AML-193 (cell line): ENCODE measurements at regions not wholly inside any gene's neighbourhood (a gene's known extent, or its start where the extent isn't known, plus 50 kb on each side); places are given as distances from the start of the nearest gene placed in this dataset.
"Not testable (repeated sequence)": the region's sequence is repeated elsewhere in the genome, so short reads cannot be mapped to it uniquely, and the experiment has no call there.

Experiments
- DNase-seq, 2 experiments: peaks; one replicate each; lab custom pipeline; 2025; lab: John Stamatoyannopoulos, UW

DNA sequence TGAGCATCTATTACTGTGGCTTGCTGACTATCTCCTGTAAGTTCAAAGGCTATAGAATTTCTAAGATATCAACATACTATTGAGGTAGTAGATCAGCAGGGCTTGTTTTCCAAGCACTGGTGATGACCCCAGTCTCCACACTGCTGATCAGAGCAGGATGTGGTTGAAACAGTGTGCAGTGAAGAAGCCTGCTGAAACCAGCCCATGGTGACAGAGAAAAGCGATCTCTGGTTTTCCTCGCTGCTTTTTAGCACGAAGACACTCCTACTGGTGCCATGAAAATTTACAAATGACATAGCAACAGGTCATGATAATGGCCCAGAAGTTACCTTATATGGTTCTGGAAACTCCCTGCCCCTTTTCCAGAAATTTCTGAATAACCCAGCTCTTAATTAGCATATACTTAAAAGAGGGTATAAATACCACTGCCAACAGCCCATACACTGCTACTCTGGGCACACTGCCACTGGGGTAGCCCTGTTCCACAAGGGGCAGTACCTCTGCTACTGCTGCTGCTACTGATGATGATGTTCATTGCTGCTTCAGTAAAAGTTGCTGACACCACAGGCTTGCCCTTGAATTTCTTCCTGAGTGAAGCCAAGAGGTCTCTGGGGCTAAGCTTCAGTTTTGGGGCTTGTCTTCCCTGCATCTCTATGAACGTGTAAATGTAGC, 1689.5 kb upstream of the PCDH10 start:
- no peak for DNase-seq

DNA sequence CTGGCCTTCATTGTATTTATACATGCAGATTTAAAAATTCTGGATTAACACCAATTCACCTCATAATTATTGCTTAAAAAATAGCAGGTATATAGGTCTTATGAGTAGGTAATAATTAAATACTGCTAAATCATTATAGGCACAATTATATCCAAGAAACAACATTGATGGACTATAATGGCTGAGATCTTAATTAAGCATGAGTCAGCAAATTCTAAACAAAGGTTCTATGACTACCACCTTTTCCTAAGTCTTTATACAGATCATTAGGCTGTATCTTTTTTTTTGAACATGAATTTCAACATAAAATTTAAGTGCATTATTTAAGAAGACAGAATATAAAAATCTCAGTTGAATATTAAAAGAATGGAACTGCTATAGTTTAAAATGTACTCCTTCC, 1678.7 kb upstream of the PCDH10 start:
- DNase-seq, result no peak

DNA sequence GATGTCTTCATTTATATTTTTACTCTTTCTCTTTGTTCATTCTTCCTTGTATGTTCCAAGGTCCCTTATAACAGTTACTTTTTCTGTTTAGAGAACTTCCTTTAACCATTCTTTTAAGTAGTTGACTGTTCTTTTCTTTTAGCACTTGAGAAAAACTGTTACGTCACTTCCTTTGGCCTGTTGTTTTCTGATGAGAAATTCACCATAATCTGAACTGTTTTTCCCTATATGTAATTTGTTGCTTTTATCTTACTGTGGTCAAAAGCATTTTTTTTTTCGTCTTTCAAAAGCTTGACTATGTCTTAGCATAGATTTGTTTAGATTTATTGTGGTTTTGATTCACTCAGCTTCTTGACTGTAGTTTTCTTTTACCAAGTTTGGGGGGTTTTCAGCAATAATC, 1660.3 kb upstream of the PCDH10 start:
- DNase-seq, result no peak

DNA sequence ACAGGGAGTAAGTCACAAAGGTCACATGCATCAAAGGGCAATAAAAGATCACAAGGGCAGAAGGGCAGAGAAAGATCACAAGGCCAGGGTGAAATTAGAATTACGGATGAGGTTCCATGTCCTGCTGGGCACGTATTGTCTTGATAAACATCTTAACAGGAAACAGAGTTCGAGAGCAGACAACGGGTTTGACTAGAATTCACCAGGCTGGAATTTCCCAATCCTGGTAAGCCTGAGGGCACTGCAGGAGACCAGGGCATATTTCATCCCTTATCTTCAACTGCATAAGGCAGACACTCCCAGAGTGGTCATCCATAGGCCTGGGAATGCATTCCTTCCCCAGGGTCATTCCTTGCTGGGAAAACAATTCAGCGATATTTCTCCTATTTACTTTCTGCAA, 1652.9 kb upstream of the PCDH10 start:
- not testable (repeated sequence) for DNase-seq

DNA sequence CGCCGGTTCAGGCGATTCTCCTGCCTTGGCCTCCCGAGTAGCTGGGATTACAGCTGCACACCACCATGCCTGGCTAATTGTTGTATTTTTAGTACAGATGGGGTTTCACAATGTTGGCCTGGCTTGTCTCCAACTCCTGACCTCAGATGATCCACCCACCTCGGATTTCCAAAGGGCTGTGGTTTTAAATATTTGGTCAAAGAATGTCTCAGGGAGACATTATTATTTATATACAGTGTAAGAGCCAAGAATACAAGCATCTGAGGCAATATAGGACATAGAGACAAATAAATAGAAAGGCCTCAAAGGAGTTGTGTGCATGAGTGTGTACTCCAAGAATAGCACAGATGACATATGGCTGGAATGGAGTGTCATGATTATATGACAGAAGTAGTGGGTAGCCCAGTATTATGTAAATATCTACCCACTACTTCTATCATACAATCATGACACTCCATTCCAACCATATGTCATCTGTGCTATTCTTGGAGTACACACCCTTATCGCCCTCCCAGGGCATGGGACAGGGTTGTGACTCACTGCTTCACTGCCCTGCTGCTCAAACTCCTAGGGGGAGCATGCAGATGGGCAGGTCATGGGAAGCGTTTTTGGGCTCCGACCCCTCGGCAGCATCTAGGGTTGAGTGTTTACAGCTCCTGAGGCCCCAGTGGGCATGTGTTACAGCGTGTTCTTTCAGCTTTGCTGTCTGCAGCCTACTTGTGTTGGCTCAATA, 1649.8 kb upstream of the PCDH10 start:
- DNase-seq, result peak in 1 of 2 experiments; percentile 1

DNA sequence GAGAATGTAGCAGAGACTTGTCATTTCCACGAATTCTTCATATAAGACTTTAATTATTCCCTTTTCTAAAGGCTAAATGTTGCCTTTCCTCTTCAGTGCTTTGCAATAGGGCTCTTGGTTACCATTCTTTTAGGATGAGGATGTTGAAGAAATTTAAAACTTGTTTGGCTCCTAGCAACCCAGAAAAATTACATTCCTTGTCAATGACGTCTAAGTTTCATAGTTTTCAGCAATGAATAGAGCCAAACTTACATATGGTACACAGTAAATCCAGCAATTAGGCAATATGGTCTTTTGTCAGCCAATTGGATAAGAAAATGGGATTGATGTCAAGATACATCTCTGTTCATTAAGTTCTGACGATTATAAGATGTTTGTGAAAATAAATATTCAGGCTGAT, 1639.6 kb upstream of the PCDH10 start:
- DNase-seq, result no peak

DNA sequence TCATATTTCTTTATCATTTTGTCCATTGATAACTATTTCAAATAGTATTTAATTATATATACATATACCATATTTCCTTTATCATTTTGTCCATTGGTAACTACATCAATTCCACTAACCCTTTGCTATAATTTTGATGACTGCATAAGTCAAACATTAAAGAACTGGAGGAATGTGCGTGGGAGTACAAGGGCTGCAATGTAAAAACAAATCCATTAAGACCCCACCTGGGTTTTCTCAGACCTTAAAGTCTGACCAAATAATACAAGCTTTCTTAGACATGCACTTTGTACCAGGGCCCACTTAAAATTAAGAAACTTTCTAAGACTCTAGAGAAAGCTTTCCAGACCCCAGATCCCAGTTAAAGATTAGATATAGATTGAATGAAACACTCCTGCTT, 1622.4 kb upstream of the PCDH10 start:
- DNase-seq, result no peak

DNA sequence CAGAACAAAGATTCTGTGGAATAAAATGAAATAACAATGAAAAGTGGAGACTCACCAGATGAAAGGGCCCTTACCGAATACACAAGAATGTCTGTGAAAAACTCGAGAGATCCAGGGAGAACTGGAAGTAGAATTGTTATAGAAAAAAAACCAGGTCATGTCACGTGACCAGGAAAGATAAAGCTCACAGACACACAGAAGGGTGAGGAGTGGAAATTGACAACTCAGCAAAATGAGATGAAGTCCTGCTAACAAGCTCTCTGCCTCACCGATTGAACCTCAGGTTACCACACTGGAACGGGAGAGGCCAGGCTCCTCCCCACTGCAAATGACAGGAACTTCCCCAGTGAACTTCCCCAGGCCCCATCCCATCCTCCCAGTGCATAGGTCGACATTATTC, 1618.0 kb upstream of the PCDH10 start:
- no peak for DNase-seq

DNA sequence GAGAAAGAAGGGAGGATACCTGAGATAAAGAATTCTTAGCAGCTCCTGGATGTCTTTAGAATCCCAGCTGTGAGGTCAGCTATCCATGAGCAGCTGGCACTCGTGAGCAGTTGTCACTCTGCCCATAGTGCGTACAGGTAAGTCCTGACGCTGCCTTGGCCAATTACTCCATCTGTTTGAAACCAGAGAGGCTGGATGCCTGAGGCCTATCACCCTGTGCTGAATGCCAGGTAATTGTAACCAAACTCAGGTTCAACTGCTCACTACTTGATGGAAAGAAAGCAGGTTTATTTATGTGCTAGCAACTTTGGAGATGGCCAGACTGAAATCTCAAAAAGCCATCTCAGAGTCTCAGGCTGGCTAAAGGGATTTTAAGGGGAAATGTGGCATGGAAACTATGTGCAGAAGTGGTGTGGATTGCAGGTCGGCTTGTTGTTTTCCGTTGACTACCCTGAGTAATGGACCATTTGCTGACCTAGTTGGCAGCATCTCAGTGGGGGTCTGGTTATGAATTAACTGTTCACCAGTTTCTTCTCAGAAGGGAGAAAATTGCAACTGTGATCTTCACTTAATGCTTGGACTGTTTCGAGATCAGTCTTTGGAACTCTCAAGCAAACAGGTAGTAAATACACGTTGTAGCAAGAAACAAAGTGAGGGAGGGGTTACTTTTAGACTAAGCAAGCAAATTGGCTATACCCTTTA, 1614.0 kb upstream of the PCDH10 start:
- no peak for DNase-seq

DNA sequence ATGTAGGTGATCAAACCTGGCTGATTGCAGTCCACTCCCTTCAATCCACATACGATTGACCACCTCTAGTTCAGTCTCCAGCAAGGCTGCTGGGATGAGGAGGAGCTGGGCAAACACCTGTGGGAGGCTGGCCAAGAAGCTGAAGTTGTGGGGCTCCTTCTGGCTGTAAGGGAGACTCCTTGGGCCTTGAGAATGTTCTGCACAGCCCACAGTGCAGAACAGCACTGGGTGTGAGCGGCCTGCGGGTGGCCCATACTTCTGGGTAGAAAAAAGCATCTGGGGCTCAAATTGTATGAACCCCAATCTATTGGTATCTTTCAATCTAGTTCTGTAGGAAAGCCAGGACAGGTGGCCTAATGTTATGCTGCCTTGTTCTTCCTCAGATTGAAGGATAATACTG, 1608.8 kb upstream of the PCDH10 start:
- DNase-seq, result no peak

DNA sequence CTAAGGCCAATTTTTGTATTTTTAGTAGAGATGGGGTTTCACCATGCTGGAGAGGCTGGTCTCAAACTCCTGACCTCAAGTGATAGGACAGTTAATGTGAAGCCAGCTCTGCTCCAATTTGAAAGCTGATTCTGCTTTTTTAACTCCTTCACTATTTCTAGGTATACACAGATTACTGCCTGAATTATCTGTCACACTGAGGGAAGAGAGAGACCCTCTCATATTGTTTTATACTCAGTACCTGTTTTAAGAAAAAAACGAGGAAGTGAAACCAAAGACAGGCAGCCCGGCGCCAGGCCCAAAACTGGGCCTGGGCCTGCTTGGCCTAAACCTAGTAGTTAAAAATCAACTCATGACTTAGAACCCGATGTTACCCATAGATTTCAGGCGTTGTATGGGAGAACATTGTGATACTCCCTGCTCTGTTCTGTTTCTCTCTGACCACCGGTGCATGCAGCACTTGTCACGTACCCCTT, 1601.5 kb upstream of the PCDH10 start:
- DNase-seq, result no peak

DNA sequence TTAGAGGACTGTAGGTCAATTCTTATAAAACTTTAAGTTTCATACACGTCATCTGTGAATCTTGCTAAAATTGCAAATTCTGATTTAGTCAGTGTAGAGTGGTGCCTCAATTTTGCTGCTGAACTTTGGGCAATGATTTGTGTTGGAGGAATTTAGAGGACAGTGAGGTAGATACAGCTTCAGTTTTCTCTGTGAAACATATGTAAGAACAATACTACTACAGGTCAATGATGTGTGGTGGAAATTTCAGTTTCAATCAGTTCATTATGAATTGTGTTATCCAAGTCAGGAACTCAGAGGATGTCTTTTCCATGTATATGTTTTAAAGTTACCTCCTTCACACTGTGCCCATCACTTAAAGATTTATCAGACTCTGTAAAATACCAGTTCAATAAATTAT, 1597.8 kb upstream of the PCDH10 start:
- DNase-seq, result no peak

DNA sequence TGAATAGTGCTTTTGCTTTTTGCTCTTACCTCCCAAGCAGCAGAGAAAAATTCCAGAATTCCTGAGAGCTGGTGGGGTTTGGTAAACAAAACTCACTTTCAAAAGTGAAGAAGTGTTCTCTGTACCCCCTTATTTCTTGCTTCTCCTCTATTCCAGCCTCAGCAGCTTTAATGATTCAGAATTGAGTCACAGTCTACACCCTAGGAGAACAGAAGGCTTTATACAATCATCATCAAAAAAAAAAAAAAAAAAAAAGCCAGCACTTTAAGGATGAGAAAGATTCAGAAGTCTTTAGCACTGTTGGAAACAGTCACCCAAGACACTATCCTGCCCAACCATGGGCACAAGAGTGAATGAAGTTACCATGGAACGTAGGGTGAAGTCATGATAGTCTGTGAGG, 1583.1 kb upstream of the PCDH10 start:
- DNase-seq, result no peak

DNA sequence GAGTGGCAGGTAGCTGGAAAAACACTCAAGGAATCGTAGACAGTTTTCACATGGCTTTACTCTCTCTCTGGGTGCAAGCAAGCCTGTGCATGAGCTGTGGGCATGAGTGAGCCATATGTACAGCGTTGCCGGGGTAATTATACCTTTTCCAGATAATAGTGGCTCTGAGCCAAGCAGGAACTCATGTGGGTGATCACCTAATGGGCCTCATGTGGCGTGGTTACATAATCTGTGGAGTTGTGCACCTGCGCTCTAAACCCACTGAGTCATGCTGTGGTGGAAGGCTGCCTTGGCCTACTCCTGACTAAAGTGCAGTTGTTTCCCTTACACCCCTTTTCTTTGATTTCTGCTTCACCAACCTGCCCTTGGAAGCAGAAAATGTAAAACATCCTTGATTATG, 1564.5 kb upstream of the PCDH10 start:
- DNase-seq, result no peak

DNA sequence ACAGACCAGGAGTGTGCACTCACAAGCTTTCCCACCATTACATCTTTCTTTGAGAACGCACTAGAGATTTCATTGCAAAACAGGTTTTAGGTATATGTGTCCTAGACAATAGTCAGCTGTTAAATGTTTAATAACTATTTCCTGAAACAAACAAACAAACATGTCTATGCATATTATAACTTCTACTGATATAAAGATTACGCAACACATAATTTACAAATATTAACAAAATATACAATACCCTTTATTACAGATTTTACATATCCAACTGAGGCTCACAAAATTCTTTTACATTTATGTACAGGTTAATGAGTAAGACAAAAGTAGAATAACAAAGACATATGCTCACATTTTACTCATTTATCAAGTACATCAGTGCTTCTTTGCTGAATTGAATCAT, 1554.0 kb upstream of the PCDH10 start:
- no peak for DNase-seq

DNA sequence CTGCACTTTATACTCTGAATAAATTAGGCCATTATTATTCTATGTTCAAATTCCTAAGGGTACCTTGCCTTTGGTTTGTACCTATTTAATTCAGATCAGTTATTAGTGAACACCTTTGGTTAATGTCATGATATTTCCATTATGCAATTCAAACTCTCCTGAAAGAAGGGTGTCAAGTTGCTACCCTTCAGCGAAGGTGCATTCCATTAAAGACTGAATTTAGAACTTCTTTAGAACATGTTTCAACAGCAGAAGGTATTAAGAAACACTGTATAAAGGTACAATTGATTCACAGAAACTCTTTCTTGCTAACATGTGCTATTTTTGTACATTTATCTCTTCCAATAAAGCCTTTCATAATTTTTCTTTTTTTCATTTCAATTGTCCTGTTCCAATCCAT, 1545.4 kb upstream of the PCDH10 start:
- DNase-seq, result no peak

DNA sequence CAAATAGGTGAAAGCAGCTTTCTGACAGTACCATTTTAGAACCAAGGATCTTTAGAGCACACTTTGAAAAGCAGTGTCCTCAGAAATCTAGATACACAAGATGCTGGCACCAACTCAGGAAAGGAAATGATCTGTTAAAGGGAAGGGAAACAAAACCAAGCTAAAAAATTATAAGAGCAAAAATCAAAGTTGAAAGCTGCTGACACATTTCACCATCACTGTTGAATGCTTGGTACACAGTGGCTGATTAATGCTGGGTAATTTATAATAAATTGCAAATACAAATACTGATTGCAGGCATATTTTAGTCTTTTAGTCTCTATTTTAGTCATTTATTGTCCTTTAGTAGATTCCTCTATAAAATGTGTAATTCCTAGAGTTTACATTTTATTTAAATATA, 1540.1 kb upstream of the PCDH10 start:
- DNase-seq, result no peak

DNA sequence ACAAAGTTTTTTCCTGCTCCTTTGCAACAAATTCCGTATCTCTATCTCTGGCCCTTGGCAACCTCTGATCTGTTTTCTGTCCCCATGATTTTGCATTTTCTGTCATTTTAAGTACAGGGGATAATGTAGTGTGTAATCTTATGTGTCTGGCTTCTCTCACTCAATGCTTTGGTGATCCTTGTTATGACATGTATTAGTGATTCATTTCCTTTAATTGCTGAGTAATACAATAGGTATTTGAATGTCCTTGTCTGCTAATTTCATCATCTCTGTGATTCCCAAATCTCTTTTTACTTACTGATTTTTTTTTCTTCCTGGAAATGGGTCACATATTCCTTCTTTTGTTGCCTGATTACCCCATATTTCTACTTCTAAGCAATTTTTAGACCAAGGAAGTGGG, 1538.6 kb upstream of the PCDH10 start:
- not testable (repeated sequence) for DNase-seq

DNA sequence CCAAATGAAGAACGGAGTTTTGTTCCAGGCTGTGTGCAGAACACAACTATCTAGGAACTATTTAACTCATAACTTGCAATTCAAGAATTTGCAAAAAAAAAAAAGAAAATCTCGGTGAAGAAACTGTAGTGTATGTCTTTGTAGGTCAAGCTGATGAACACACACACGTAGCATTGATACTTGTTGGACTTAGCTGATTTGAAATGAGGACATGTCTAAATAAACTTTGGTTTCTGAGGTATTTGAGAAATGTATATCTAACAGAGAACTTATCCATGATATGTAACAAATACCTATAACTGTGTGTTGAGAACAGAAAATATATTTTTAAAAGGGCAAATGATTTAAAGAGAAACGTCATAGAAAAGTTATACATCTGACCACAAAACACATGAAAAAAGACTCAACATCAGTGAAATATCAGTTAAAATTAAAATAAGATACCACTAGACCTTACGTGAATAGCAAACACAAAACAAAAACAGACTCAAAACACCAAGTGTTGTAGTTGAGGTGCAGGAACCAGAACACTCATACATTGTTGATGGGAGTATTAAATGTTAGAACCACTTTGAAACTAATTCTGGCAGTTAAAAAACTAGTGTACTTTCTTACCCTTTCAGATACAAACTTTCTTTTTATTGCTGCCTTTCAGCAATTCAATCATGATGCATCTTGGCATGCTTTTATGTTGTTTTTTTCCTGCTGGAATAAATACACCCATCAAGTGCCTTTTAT, 1535.8 kb upstream of the PCDH10 start:
- DNase-seq, result no peak

DNA sequence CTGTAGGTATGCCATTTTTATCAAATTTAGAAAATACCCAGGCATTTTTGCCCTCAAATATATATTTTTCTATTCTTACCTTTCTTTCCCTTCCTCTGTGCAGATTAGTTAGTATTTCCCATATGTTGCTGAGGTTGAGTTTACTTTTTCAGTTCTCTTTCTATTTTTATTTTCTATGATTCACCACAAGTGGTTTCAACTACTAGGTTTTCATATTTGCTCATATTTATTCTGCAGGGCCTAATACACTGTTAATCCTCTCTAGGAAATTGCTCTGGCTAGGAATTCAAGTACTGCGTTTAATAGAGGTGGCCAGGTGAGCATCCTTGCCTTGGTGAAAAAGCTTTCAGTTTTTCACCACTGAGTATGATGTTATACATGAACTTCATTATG, 1535.3 kb upstream of the PCDH10 start:
- no peak for DNase-seq

DNA sequence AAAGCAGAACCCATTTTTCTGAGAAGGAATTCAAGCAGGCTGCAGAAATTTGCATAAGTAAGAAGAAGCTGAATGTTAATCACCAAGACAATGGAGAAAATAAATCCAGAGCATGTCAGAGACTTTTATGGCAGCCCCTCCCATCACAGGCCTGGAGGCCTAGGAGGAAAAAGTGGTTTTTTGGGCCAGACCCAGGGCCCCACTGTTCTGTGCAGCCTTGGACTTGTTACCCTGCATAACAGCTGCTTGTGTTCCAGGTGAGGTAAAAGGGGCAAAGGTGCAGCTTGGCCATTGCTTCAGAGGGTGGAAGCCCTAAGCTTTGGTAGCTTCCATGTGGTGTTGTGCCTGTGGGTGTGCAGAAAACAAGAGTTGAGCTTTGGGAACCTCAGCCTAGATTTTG, 1516.2 kb upstream of the PCDH10 start:
- DNase-seq, result no peak

DNA sequence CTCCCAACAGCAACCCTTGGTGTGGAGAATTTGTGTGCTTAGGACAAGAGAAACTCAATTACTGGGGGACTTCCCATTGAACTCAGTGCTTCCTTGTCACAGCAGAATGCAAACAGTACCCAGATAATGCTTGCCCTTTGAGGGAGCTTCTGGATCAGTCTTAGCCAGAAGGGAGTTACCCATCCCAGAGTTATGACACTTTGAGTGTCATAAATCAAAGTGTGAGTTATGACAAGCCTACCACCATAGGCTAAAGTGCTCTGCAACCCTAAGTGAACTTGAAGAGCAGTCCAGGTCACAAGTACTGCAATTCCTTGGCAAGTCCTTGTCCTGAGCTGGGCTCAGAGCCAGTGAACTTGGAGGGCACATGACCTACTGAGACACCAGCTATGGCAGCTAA, 1513.9 kb upstream of the PCDH10 start:
- DNase-seq, result no peak

DNA sequence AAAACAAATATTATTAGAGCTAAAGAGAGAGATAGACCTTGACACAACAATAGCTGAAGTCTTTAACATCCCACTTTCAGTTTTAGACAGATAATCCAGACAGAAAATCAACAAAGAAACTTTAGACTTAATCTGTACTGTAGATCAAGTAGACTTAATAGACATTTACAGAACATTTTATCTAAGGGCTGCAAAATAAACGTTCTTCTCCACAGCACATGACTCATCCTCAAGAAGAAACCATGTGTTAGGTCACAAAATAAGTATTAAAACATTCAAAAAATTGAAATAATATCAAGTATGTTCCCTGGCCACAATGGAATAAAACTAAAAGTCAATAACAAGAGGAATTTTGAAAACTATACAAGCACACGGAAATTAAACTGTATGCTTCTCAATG, 1510.3 kb upstream of the PCDH10 start:
- DNase-seq, result no peak
